Fibroblast of upper back skin (primary cell): ENCODE measurements at regions not wholly inside any gene's neighbourhood (a gene's known extent, or its start where the extent isn't known, plus 50 kb on each side); places are given as distances from the start of the nearest gene placed in this dataset.

ENCODE experiments used
- DNase-seq: peaks from one replicate; pipeline ENCODE4 v3.0.0-alpha.2; 2013

DNA sequence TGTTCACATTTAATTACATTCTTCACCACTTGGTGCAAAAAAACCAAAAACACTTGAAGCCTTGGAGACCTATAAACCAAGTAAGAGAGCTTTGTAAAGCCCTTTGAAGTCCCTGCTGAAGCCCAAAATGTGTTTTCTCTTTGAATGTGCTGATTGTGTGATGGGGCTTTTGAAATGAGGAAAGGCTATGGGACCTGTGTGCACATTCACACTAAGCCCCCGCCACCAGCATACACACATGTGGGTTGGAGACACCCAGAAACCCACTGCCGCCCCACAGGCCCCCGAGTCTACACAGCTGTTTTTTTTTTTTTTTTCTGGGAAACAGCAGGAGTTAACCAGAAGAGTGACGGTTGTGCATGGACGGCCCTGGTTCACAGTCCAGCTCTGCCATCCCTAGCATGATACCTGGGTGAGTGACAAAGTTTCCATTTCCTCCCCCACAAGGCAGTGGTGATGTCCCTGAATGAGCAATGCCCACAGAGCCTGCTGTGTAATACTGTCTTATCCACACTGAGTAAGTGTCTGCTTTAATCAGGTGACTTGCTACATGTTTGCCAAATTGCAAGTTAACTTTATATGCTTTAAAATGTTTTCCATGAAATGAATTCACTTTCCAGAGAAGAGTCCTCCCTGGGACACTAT lies 154.6 kb upstream of the GDF10 start:
- no peak for DNase-seq

DNA sequence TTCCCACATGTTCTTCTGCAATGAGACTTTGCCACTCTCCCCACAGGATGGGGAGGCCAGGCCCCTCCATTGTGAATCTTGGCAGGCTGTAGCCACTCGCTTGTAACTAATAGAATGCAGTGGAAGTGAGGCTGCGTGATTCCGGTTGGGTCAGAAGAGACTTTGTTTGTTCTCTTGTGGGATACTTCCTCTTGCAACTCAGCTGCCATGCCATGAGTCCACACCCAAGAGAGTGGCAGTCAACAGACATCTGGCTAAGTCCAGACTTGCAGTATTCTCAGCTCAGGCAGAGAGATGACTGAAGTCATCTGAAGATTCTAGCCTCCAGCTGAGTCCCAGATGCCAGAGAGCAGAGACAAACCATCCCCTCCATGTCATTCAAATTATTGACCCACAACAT lies 153.4 kb upstream of the GDF10 start:
- DNase-seq: peak; percentile 10

DNA sequence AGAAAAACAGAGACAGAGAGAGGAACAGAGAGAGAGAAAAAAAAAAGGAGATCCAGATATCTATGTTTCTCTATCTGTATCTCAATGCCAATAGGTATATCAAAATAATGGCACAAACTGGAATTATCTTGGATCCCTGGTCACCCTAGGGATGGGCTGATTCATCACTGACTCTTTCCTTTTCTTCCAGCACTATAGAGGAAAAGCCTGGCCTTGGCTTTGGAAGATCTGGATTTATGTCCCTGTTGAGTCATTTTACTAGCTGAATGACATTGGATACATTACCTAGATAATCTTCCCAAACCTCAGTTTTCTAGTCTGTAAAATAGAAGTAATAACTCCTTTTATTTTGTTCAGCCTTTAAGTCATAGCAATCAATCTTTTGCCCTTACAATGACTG lies 152.8 kb upstream of the GDF10 start:
- DNase-seq: peak; percentile 9

DNA sequence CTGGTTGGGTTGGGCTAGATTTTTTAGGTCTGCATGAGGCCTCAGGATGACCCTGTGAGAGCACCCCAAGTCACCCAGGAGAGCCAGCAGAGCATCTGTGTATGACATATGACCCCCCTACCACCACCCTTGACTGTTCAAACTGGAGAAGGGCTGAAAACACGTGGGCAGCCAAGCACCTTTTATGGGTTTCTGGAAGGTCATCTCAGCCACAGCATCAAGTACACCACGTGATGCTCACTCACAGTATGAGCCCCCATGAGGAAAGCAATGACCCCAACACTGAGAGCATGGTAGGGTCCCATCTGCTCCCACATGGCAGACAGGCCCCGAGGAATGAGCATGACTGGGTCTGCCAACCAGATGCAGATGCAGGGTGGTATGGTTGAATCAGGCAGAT lies 149.4 kb upstream of the GDF10 start:
- no peak for DNase-seq

DNA sequence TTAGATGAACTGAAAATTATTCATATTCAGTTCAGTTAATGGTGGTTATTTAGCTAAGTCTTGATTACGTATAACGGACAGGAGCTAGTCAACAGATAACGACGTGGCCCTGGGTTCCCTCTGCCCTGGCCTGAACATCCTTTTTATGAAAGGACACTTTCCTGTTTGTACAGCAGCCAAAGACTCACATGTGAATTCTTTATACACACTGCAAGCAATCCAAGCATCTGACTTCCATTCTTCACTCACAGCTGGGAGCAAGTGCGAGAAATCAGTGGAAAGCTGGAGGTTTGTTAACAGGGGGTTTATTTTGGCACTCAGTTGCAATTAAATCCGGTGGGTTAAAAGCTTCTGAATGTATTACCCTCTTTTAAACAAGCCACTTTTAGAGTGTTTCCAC lies 148.1 kb upstream of the GDF10 start:
- no peak for DNase-seq

DNA sequence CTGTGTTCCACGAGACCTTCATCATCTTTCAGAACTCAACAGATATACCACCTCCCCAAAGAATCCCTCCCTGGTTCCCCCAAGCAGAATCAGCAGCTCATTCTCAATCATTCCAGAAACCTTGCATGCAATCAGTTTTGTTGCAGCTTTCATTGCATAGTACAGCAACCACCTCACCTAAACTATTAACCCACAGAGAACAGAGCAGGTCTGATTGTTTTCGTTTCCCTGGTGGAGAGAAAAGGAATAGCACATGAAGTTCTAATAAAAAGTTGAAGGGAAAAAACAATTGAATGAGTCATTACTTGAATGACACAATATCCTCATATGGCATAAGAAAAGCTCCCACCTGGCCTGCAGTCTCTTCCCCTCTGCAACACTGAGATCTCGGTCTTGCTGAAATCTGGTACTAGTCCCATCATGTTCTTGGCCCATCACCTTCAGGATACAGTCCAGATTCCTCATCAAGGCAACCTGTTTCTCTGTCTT lies 147.1 kb upstream of the GDF10 start:
- DNase-seq: no peak

DNA sequence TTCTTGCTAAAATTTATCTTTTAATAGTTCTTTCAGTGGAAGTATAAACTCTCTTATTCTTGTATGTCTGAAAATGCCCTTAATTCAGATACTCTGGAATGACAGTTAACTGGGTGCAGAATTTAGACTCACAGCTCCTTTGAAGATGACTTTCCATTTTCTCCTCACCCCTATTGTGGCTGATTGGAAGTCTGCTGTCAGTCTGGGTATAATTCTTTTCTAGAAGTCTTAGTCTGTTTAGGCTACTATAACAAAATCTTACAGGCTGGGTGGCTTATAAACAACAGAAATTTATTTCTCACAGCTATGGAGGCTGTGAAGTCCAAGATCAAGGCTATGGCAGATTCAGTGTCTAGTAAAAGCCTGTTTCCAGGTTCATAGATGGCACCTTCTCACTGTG lies 145.2 kb upstream of the GDF10 start:
- no peak for DNase-seq

DNA sequence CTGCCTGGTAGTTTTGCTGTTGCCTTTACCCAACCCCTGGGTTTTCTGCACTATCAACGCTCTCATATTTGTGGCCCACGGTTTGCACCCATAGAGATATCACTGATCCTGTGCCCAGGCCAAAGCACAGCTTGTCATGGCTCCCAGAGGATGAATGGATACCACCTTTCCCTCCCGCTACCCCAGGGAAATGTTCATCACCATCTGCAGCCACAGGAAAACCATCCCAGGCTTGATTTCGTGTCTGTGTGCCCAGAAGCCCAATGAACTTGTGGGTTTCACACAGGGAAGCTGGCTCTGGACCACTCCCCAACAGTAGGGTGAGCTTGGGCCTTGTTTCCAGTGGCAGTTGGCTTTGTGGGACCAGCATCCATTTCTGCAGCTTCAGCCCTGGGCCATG lies 143.1 kb upstream of the GDF10 start:
- no peak for DNase-seq

DNA sequence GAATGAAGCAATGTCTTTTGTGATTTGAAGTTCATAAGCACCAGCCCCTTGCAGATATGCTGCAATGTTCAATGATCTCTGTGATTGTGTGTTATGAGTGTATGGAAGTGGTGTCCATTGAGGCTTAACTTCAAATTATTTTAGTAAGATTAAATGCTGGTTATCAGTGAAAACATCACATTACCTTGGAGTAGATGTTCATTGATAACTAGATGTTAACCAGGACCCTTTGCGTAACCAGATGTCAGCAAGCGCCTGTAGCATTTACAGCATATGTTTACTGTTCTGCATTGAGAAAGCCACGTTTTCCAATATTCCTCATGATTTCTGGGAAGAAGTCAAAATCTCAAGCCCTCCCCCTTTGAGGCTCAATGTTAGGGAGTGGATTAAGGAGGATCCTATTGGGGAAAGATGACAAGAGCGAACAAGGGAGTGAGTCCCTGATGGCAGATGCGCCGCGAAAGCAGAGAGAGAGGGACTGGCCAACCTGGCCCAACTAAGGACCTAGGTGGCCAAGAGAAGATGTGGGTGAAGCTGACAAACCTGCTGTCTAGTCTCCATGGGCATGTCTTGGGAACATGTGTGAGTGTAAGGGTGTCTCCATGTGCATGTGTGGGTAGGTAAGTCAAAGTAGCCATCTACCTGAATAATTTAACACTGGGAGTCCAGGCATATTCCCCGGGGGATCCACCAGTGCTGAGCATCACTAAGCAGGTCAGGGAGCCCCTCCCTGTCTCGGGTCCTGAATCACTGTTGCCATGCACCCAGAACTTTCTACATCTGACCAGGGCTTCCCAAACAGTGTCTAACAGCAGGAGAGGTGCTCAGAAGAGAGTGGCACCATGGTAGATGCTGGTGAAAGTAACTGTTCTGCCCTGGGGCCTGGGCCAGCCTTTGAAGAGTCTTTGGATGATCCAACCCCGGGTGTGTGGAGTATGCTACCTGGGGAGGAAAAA lies 141.6 kb upstream of the GDF10 start:
- DNase-seq: no peak

DNA sequence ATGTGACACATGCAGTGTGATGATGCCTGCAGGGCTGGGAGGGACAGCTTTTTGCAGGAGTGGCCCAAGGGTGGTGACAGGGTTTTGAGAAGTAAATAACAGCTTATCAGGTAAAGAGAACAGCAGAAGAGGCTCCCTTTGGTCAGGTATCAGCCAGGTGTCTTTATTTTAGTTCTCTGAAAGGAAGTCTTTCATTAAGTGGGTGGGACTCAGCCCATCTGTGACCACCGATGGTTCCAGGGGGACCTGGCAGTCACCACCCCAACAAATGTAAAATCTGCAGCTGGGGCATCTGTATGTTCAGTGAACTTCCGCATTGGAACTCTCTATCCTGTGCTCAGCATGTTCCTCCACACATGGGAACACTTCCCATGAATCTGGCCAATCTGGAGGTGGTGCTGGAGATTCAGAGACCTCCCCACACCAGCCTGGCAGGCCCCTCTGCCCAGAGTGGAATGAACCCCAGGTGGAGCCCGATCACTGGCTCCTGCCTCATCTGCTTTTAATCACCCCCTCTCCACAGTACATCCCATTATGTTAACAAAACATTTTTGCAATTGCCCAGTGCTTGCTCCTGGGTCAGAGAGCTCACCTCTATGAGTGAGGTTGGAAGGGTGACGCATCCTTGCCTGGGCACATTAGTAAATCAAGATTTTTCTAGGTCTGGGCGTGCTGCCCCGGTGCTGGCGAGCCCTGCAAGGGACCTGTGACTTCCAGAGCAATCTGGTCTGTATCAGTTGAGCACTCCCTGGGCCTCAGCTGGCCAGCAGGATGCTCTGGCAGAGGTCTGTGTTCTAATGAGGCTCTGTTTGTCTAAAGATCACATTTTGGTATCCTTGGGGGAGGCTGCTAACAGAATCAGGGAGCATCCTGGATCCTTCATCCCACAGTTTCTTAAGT lies 140.4 kb upstream of the GDF10 start:
- DNase-seq: no peak

DNA sequence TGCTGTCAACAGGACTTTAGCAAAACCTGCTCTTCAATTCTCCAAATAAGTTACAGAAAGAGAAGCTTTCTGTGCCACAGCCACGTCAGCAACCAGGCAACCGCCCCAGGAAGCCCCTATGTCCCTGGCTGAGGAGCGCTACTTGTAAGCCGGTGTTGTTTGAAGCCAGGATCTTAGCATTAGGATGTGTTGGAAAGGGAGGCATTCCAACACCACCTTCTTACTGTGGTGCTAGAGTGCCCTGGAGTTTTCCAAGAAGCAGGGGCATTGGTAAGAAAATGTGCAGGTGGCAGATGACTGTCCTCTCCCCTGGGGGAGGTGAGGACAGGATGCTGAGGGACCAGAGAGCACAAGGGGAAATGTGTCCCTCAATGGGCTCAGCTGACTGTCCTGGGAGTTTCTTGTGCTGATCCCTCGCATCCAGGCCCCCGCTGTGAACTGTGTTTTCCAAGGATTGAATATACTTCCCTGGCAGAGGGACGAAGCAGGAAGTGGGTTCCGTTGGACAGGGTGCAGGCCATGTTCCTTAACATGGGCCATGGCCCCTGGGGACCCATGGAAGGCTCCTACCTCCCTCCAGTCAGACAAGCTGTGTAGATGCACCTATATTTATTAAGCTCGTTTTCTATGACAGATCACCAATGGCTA lies 139.6 kb upstream of the GDF10 start:
- no peak for DNase-seq

DNA sequence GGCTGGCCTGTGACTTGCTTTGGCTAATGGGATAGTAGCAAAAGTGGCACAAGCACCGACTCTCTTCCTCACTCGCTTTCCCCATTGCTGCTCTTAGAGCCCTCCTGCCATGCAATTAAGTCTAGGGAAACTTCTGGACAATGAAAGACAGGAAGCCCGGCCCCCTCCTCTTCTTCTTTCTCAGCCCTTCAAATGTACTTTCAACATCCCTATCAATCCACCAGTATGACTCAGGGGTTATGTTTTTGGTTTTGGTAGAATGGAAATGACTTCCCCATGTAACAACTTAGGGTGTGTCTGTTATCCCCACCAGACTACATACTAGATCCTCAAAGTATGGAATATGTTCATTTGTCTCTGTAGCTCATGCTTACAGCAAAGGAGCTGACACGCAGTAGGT lies 139.0 kb upstream of the GDF10 start:
- DNase-seq: no peak

DNA sequence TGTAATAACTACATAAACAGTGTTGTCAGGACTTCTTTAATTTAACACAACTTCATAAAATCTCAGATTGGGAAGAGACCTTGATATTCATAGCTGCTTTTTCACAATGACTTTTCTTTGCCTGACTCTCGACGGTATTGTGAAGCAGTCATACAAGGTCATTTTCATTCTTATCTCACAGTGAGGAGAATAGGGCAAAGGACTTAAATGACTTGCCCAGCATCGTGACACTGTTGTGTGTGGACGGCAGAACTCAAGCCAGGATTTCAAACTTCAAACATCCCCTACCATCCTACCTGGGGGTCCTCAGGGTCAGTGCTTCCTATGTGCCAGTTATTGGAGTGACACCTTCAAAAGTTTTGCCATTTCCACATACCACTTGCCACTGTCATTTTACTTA lies 138.5 kb upstream of the GDF10 start:
- no peak for DNase-seq

DNA sequence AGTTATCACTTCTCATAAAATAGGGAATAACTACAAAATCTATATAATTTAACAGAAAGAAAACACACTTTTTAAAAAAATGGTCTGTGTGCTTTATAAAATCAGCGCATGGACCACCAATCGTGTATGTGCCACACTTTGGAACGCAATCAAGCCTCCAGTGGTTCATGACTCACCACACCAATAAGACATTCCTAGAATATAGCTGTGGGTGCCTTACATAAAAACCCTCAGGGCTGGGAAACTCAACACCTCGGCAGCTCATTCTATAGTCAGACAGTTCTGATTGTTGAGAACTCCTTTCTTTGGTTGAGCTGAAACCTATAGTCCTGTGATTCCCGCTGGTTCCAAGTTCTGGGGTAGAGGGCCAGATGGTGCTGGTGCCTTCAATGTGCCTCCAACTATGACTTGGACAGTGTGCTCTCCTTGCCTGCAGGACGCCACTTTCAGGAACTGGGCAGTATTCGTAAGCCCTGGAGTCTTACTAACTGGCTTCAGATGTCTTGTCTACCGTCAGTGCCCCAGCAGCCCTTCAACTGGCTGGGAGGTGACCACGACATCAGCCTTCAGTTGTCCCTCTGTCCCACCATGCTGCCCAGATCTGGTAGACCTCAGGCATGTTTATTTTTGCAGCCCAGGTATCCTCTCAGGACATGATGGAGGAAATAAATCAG lies 135.7 kb upstream of the GDF10 start:
- peak; percentile 91 for DNase-seq

DNA sequence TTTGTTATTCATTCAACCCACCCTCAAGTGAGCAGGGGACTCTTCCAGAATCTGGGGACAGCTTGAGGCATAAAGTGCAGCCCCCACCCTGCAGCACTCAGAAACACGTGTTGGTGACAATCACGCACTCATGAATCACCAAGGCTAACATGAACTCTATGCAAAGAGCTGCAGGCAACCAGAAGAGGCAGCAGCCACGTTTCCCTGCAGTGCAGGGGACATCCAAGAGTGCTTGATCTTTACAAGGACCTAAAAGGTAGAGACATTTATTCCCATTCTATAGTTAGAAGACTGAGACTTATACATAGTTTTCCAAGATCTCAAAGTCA lies 135.2 kb upstream of the GDF10 start:
- DNase-seq: no peak

DNA sequence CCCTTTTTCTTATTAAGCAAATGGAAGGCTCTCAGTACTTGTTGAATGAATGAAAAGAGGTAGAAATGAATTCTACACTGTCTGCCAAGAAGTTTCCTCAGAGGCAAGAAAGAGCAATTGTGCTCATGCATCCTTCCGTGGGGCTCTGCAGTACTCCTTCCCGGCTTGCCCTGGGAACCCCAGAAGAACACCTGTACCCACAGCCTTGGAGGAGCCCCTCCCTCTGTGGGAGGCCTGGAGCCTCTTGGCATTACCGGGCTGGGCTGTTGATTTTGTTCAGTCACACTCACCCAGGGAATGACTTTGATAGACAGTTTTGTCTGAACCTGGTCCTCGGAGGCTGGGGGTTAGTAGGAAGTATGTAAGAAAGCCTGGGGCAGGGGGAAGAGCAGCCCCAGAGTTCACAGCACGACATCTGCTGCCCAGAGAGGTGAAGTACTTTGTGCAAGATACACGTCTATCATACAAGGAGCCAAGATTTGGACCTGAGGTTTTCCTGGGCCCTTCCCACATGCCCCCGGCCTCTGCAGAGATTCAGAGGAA lies 134.8 kb upstream of the GDF10 start:
- DNase-seq: peak; percentile 39

DNA sequence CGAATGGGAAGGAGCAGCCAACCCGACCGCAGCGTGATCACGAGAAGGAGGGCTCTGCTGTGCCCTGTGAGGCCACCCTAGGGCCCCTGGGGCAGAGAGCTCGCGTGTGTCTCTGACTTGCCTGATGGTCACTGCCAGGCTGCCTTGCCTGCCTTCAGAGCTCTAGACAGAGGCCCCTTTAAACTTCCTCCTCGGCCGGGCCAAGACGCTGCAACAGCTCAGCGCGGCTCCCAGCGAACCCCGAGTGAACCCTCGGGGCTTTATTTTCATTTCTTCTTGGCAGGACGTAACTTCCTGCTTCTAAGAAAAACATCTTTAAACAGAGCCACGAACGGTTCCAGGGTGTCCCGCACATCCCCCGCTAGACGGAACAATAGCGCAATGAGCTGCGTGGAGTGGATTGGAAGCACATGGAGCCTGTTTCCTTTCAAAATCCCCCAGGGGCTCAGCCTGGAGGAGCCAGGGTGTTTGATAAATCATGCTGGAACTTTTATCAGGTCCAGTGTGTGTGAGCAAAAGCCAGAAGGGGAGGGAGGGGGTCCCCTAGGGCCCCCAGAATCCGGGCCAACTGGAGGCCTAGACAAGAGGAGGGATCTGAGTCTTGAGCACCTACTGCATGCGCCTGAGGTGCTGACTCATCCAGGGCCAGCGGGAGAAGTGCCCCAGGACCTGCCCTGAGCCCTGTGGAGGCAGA lies 134.1 kb upstream of the GDF10 start:
- DNase-seq: peak; percentile 89

DNA sequence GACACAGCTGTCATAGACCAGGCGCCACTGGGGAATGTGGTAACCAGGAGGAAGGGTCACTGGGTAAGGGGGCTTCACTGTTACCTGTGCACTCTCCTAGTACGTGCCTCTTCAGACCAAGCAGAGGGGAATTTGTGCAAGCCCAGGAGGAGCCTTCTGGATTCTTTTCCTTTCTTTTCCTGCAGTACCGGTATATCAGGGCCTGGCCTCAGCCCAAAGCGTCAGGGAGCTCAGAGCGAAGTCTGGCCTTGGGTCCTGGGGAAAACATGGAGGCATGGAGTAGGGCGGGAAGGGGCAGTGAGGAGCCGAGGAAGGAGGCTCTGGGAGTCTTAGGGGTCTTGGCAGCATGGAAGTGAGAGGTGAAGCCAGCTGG lies 133.6 kb upstream of the GDF10 start:
- no peak for DNase-seq

DNA sequence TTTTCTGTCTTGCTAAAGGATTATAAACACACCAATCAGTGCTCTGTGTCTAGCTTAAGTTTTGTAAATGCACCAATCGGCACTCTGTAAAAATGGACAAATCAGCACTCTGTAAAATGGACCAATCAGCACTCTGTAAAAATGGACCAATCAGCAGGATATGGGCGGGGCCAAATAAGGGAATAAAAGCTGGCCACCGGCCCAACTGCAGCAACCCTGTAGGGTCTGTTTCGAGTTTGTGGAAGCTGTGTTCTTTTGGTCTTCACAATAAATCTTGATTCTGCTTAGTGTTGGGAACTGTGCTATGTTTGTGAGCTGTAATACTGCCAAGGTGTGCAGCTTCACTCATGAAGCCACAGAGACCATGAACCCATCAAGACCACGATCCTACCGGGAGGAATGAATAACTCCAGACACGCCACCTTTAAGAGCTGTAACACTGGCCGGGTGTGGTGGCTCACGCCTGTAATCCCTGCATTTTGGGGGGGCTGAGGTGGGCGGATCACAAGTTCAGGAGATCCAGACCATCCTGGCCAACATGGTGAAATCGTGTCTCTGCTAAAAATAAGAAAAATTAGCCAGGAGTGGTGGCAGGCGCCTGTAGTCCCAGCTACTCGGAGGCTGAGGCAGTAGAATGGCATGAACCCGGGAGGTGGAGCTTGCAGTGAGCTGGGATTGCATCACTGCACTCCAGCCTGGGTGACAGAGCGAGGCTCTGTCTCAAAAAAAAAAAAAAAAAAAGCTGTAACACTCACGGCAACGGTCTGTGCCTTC lies 133.0 kb upstream of the GDF10 start:
- peak; percentile 64 for DNase-seq

DNA sequence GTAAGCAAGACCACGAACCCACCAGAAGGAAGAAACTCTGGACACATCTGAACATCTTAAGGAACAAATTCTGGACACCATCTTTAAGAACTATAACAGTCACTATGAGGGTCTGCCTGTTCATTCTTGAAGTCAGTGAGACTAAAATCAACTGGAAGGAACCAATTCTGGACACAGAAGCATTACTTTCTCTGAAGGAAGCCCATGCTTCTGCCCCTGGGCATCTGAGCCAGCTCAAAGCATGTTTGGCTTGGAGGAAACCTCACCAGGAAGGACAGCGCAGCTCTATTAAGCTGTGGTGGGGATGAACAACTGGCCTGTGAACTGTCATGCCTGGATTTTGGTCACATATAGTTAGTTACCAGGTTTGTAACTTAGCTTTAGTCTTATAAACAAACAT lies 132.4 kb upstream of the GDF10 start:
- DNase-seq: no peak

DNA sequence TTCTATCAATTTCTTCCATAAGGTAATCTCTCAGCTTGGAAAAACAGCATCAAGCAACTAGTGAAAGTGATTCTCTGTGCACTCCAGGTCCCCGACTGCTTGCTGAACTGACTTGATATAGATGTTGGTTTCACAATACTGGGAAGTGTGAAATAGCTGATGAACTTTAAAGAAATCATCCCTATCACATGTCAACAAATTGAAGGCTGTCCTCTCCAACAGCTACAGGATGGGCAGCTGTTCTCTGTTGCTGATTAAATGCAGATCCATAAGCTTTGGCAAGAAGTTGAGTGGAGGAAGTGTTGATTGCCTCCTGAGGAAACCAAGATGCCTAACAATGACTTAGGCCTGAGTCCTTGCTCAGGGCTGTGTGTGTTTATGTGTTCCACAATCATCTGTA lies 130.4 kb upstream of the GDF10 start:
- DNase-seq: no peak
